ENCODE measurements at regions not wholly inside any gene's neighbourhood (a gene's known extent, or its start where the extent isn't known, plus 50 kb on each side); places are given as distances from the start of the nearest gene placed in this dataset.

DNA sequence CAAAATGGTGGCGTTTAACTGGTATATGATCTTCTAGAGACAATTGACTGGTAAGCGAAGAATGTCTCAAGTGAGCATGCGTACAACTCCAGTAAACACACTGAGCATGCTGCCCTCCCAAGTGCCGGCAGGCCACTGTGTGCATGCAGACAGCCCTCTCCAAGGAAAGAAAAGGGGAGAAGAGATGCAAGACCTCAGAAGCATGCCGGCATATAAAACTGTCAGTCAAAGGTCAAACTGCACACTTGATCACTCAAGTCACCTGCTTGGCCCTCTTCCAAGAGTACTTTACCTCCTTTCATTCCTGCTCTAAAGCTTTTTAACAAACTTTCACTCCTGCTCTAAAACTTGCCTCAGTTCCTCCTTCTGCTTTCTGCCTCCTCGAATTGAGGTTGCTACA is 910.2 kb downstream of the TAF11L14 start:
- Histone ChIP-seq H3K9ac (ENCODE audit: extremely low read depth, insufficient read length, low read length) (no peak overlapping the region), H3K18ac (ENCODE audit: insufficient read length, low read depth, low read length) (no peak overlapping the region), H3K4me1 (ENCODE audit: insufficient read depth, low read length) (peaks cover 6% of the 10 kb centered on the region; the same call in 1 of the 2 replicates), H2BK15ac (ENCODE audit: low read depth, low read length) (no peak overlapping the region), H4K8ac (replicated peaks; ENCODE audit: insufficient read length, low read depth, low read length) (no peak overlapping the region), H3K9me3 (ENCODE audit: control insufficient read depth, low read depth, low read length) (peaks cover 19% of the 10 kb centered on the region), H3K27me3 (ENCODE audit: insufficient read depth, low read length) (no peaks in the 10 kb centered on the region), H3K4ac (ENCODE audit: low read depth, low read length) (no peak overlapping the region), H3K79me1 (ENCODE audit: insufficient read depth, low read depth, low read length, poor library complexity, severe bottlenecking) (no peaks in the 10 kb centered on the region), H4K20me1 (ENCODE audit: control insufficient read depth, insufficient read depth, insufficient read length) (no peaks in the 10 kb centered on the region), H3K79me2 (ENCODE audit: insufficient read depth, low read length) (no peaks in the 10 kb centered on the region), H3K27ac (ENCODE audit: insufficient read length, low read depth, low read length) (peak overlapping the region; percentile 73), H3K23ac (ENCODE audit: insufficient read length, low read depth, low read length) (no peak overlapping the region), H4K5ac (ENCODE audit: insufficient read length, low read depth, low read length) (no peak overlapping the region), H2BK5ac (ENCODE audit: insufficient read length, low read length) (peak overlapping the region; percentile 7), H2AK5ac (ENCODE audit: insufficient read length, low read length) (no peak overlapping the region), H3K14ac (ENCODE audit: insufficient read depth, low read length) (no peak overlapping the region), H3K23me2 (ENCODE audit: insufficient read length, low read depth, low read length, poor library complexity, severe bottlenecking) (no peaks in the 10 kb centered on the region), H4K91ac (ENCODE audit: insufficient read length, low read depth, low read length) (no peak overlapping the region), H3T11ph (ENCODE audit: low read length) (no peak overlapping the region), H2AFZ (ENCODE audit: low read length) (no peak overlapping the region), H3K56ac (ENCODE audit: insufficient read length, low read depth, low read length) (no peak overlapping the region), H3K4me2 (ENCODE audit: insufficient read depth, insufficient read length, low read length) (no peak overlapping the region), H2BK20ac (ENCODE audit: low read depth, low read length, poor library complexity, severe bottlenecking) (no peak overlapping the region), H2BK120ac (ENCODE audit: low read depth, low read length, poor library complexity, severe bottlenecking) (no peak overlapping the region), H2BK12ac (ENCODE audit: insufficient read length, low read depth, low read length) (no peak overlapping the region)
- H3K27ac Mint-ChIP-seq: peak overlapping the region in 2 of 3 experiments; percentile 16 to 96; a peak in 2 of 7 replicates
- H3K27me3 Mint-ChIP-seq (ENCODE audit: low read depth): no peaks in the 10 kb centered on the region
- H3K4me1 Mint-ChIP-seq: peaks cover 28 to 50% of the 10 kb centered on the region in 2 experiments
- peaks cover 13 to 22% (median 21%) of the 10 kb centered on the region in 3 experiments for H3K36me3 Mint-ChIP-seq (ENCODE audit: insufficient read depth in 1 of 3, low read depth in 3 of 3)
- TF ChIP-seq, protein P1, sequence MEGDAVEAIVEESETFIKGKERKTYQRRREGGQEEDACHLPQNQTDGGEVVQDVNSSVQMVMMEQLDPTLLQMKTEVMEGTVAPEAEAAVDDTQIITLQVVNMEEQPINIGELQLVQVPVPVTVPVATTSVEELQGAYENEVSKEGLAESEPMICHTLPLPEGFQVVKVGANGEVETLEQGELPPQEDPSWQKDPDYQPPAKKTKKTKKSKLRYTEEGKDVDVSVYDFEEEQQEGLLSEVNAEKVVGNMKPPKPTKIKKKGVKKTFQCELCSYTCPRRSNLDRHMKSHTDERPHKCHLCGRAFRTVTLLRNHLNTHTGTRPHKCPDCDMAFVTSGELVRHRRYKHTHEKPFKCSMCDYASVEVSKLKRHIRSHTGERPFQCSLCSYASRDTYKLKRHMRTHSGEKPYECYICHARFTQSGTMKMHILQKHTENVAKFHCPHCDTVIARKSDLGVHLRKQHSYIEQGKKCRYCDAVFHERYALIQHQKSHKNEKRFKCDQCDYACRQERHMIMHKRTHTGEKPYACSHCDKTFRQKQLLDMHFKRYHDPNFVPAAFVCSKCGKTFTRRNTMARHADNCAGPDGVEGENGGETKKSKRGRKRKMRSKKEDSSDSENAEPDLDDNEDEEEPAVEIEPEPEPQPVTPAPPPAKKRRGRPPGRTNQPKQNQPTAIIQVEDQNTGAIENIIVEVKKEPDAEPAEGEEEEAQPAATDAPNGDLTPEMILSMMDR (conservative IDR thresholded peaks at IDR 0.05): no peak
- peak; percentile 42 for DNase-seq
- peaks cover 17 to 19% of the 10 kb centered on the region in 2 experiments for H3K9me3 Mint-ChIP-seq
- no CpG with 5 or more reads among the region's 6 CpGs for WGBS (ENCODE audit: extremely low coverage, insufficient read length, low lambda C conversion rate)
- no peak overlapping the region for H3K4me3 Mint-ChIP-seq

Data from H9 (cell line).